K562 (cell line): ENCODE measurements at regions not wholly inside any gene's neighbourhood (a gene's known extent, or its start where the extent isn't known, plus 50 kb on each side); places are given as distances from the start of the nearest gene placed in this dataset.

Experiments
- CBX8 ChIP-seq: fragments of 200-600 bp; sonication (generic); IDR thresholded peaks from 2 replicates; pipeline ENCODE4 v1.6.1; 2012; ENCODE audit warnings: borderline replicate concordance, mixed run types, low read depth, mild to moderate bottlenecking, moderate library complexity, mixed read lengths, low read length, control low read depth, inconsistent platforms; ENCODE audit not compliant: poor library complexity, severe bottlenecking; ENCODE audit errors: extremely low read depth
- JUND ChIP-seq, 2 experiments: IDR thresholded peaks; 2 replicates in 1 of 2; 3 replicates in 1 of 2; pipeline ENCODE4 v1.6.1; 2011; ENCODE audit warnings: borderline replicate concordance in 2 of 2, low read depth in 2 of 2, low read length in 2 of 2, improper control_type of control experiment in 1 of 2, missing biosample characterization in 1 of 2, missing genetic modification characterization in 1 of 2, missing genetic modification reagents in 1 of 2

GRCh38 chr12:126856958-126857357, 1410.0 kb upstream of the TMEM132C start:
- TF ChIP-seq JUND (IDR thresholded peaks at IDR 0.05; ENCODE audit: borderline replicate concordance, low read depth, low read length) (no peak), JUND (tag; IDR thresholded peaks at IDR 0.05; ENCODE audit: borderline replicate concordance, low read depth, low read length) (no peak), CBX8 (no peak)
